ENCODE measurements at regions not wholly inside any gene's neighbourhood (a gene's known extent, or its start where the extent isn't known, plus 50 kb on each side); places are given as distances from the start of the nearest gene placed in this dataset.
"Not testable (repeated sequence)": the region's sequence is repeated elsewhere in the genome, so short reads cannot be mapped to it uniquely, and the experiment has no call there.

GRCh38 chr7:53239151-53239550, 203.7 kb downstream of the POM121L12 start:
- not testable (repeated sequence) for DNase-seq

GRCh38 chr7:53245721-53246120, 210.3 kb downstream of the POM121L12 start:
- DNase-seq: no peak

GRCh38 chr7:53246957-53247356, 211.5 kb downstream of the POM121L12 start:
- no peak for DNase-seq

GRCh38 chr7:53252539-53252938, 217.1 kb downstream of the POM121L12 start:
- no peak for DNase-seq

- no peak for DNase-seq
Measured at GRCh38 chr7:53272081-53272480, 236.6 kb downstream of the POM121L12 start.

- no peak for DNase-seq
Measured at GRCh38 chr7:53281312-53281711, 245.9 kb downstream of the POM121L12 start.

- DNase-seq: no peak
Measured at GRCh38 chr7:53292341-53292740, 256.9 kb downstream of the POM121L12 start.

- DNase-seq: no peak
Measured at GRCh38 chr7:53302496-53303246, 267.2 kb downstream of the POM121L12 start.

- no peak for DNase-seq
Measured at GRCh38 chr7:53303781-53304180, 268.3 kb downstream of the POM121L12 start.

- no peak for DNase-seq
Measured at GRCh38 chr7:53306846-53307245, 271.4 kb downstream of the POM121L12 start.

GRCh38 chr7:53311205-53311604, 275.8 kb downstream of the POM121L12 start:
- DNase-seq: no peak

- peak; percentile 31 for DNase-seq
Measured at GRCh38 chr7:53315981-53316380, 280.5 kb downstream of the POM121L12 start.

- DNase-seq: no peak
Measured at GRCh38 chr7:53318566-53318965, 283.1 kb downstream of the POM121L12 start.

- no peak for DNase-seq
Measured at GRCh38 chr7:53325061-53325460, 289.6 kb downstream of the POM121L12 start.

- no peak for DNase-seq
Measured at GRCh38 chr7:53326634-53327033, 291.2 kb downstream of the POM121L12 start.

- DNase-seq: no peak
Measured at GRCh38 chr7:53336105-53336668, 300.8 kb downstream of the POM121L12 start.

GRCh38 chr7:53340220-53340619, 304.8 kb downstream of the POM121L12 start:
- no peak for DNase-seq

GRCh38 chr7:53350241-53350640, 314.8 kb downstream of the POM121L12 start:
- no peak for DNase-seq

- no peak for DNase-seq
Measured at GRCh38 chr7:53351681-53352080, 316.2 kb downstream of the POM121L12 start.

- no peak for DNase-seq
Measured at GRCh38 chr7:53358269-53358668, 322.8 kb downstream of the POM121L12 start.

- no peak for DNase-seq
Measured at GRCh38 chr7:53383131-53383530, 347.7 kb downstream of the POM121L12 start.

GRCh38 chr7:53385239-53385638, 349.8 kb downstream of the POM121L12 start:
- DNase-seq: not testable (repeated sequence)

- DNase-seq: no peak
Measured at GRCh38 chr7:53387515-53387914, 352.1 kb downstream of the POM121L12 start.

GRCh38 chr7:53397911-53398310, 362.5 kb downstream of the POM121L12 start:
- DNase-seq: no peak

- DNase-seq: no peak
Measured at GRCh38 chr7:53398566-53398965, 363.1 kb downstream of the POM121L12 start.
